CD4-positive, alpha-beta T cell treated with Interferon gamma for 1 hour (primary cell): ENCODE measurements at regions not wholly inside any gene's neighbourhood (a gene's known extent, or its start where the extent isn't known, plus 50 kb on each side); places are given as distances from the start of the nearest gene placed in this dataset.

Experiments
- DNase-seq: peaks from one replicate; pipeline ENCODE4 v3.0.0-alpha.2; 2020

DNA sequence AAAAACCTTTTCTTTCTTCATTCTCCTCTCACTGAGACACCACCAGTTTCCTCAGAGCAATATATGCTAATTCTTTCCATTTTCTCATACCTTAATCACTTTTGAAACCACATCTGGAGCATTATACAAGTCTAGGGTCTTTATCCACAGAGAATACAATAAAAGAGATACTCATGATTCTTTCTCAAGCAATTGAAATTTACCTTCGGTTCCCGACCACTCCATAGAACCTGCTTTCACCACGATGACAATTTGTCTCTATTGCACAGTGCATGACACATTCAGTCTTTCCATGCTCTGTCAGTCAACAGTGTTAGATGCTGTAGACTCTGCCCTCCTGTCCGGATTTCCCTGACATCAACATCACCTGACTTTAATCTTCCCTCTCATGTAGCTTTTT is 409.3 kb upstream of the NWD2 start:
- DNase-seq, result no peak

DNA sequence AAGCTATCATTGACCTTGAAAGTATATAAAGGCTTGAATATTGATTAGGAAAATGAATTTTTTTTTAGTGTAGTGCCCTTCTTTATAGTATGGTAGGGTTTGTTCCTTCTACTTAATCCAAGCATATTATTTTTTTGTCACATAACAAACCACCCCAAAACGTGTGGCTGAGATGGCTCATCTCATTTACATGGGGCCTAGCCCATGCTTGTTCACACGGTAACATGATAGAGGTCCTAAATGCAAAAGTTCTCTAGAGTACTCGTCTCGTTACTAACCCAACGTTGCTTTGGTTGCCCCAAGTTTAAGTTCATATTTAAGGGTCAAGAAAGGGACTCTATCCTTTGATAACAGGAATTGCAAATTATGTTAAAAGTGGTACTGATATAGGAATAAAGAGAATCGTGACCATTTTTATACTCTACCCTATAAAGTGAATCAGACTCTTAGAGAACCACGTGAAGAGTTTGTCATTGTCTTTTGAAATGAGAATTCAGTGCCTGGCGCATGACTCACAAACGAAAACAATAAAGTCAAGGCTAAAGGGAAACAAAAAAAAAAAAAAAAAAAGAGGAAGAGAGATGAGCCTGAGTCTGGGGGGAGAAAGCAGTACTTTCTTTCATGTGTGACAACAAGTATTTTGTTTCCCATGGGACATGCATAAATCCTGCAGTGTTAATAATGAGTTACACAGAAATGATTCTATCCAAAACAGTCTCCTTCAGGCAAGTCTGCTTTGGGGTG is 402.8 kb upstream of the NWD2 start:
- no peak for DNase-seq

DNA sequence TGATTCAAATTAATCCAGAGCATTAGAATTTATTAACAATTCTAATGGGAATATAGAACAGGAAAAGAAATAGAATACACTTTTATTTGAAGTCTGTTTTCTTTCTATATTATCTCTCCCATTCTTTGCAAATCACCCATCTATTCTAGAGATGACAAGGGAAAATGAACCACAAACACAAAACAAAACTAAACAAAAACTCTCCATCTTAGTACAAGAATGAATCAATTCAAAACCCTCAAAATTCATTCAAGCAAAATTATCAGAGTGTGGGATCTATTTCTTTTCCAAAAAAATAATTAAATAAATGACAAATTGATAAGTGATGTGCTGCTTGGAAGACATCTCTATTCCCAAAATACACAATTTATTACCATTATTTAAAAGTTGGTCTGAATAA is 400.1 kb upstream of the NWD2 start:
- no peak for DNase-seq

DNA sequence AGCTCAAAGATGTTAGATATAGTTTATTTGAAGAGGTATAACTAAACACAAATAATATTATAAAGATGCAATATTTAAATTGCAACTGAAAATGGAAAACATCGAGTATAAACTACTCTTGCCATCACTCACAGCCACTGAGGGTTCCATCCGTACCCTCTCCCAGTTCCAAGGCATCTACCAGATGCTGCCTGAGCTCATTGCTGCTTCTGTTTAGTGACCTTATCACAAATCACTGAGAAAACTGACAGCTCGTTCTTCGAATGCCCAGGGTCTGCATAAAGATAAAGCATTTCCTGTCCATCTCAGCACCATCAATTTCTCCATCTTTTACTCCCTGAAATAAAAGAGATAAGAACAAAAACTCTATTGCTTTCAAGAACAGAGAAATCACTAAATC is 391.7 kb upstream of the NWD2 start:
- DNase-seq, result no peak

DNA sequence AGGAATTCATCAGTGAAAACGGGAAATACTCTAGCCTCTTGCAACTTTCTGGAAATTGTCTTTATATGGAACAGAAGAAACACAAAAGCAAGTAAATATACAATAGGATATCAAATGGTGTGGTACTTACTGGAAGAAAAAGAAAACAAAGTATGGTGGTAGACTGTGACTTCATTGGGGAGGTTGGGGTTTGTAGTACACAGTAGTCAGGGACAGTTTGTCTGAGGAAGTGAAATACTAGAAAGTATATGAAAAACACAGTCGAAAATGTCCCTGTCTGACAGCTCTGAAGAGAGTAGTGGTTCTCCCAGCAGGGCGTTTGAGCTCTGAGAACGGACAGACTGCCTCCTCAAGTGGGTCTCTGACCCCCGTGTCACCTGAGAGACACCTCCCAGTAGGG is 390.0 kb upstream of the NWD2 start:
- no peak for DNase-seq

DNA sequence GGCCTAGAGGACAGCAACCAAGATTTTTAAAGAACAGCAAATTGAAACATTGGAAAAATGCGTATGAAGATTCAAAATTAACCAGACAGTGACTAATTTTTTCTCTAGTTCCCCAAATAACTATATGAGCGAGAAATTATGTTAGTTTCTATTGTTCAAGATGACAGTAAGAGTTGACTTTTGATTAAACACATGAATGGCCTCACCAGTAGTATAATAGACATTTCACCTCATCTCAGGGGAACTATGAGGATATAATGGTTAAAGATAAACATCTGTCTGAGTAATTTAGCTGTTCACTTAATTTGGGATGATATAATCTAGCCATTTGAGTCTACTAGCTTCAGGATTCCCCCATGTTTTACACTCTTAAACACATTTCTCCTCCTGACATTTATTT is 380.9 kb upstream of the NWD2 start:
- no peak for DNase-seq

DNA sequence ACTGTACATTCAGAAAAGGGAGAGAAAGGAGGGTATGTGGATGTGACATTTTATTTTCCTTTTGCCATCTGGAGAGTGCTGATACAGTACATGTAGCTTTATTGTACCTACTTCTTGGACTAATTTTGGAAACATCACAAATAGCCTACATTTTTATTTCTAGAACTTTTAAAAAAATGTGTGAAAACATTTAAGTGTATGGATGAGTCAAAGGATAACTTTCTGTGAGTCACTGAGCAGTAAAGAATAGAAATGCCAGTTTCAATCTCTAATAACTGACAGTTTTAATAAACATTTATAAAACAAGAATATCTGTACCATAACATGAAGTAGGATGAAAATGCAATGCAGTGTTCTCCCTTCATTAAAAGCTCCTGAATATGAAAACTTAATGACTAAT is 374.4 kb upstream of the NWD2 start:
- no peak for DNase-seq

DNA sequence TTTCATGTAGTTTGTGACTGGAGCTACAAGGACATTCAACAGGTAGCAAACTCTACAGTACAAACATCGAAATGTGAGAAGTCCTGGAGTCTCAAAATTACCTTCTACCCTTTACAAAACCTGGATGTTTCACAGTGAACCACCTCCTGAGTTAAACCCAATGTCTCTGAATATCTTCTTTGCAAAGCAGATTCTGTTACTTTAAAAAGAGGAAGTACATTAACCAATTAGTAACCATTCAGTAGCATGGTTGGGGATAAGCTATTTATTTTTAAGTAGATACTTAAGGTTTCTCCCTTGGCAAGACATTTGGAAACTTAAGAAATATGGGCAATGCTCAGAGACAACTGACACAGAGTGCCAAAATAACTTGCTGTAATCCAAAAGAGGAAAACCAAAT is 371.9 kb upstream of the NWD2 start:
- DNase-seq, result no peak

DNA sequence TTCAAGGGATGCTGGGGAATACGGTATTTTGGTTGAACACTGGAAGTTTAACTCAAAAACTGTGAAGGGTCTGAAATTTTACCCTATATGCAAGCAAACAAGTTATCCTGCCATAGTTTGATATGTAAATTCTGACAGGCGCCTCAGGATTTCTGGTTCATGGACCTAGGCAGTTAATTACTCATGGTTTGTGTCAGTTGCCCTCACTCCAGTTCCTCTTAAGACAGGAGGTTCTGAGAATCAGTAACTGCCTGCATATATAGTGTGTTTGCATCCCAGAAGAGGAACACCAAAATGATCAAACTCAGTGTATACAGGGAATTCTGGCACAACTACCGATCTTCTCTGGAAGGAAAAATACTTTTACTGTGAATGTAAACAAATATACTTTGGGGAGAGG is 360.4 kb upstream of the NWD2 start:
- DNase-seq, result no peak

DNA sequence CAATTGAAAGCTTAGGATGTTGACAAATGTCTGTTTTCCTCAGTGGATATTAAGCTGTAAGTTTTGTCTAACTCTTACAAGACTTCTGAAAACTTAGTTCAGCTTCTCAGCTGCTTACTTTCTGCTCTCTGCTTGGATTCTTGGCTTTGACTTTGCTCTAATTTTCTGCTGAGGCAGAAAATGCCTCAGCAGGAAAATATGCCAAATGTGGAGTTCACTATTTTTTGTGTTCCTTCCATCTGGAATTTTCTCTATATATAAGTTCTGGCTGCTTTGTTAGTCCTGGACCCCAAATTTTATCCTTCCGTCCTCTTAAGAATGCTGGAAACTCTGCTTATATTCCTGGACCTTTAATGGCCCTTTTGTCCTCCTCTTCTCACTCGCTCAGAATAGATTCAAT is 352.6 kb upstream of the NWD2 start:
- DNase-seq, result no peak

DNA sequence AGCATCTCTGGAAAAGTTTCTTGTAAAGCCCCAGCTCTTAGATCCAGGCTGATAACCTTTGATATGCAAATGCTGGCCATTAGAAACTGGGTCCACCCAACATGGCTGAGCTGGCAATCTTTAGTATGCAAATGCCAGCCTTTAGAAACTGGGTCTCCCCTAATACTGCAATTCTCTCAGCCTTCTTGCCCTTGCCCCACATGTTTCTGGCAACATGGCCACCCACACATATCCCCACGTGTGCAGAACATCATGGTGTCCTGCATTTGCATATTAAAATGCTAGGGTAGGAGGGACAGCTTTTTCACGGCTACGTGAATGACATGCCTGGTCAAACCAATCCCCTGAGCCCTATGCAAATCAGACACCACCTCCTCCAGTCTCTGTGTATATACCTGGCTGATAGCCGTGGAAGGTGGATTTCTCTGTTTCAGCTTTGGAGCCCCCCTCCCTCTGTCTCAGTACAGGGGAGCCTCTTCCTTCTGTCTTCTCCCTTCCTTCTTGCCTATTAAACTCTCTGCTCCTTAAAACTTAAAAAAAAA is 344.0 kb upstream of the NWD2 start:
- DNase-seq, result no peak

DNA sequence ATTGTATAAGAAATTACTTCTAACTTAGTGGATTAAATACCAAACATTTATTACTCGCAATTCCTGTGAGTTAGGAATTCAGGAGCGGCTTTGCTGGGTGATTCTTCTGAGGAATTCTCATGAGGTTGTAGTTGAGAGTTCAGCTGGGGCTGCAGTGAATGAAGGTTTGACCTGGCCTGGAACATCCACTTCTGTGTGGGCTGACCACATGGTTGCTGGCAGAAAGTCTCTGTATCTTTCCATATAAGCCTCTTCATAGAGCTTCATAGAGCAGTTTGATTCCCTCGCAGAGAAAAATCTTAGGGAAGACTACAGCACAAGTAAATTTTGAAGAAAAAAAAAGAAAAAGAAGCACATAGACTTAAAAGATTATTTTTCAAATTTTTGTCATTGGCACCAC is 339.7 kb upstream of the NWD2 start:
- DNase-seq, result no peak

DNA sequence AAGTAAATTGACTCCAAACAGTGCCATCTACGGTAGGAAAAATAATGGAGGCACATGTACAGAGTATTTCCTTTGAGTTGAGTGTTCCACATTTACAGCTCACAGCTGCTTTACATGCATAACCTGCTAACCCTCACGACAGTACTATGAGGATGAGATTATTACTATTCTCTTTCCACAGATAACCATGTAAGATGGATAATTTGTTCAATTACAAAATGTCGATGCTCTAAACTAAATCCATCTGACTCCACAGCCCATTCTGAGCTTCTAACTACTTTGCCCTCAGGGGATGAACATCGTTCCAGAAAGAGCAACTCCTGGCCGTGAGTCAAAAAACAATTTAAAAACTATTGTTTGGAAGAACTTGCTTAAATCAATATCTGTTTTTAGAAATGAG is 330.4 kb upstream of the NWD2 start:
- DNase-seq, result no peak

DNA sequence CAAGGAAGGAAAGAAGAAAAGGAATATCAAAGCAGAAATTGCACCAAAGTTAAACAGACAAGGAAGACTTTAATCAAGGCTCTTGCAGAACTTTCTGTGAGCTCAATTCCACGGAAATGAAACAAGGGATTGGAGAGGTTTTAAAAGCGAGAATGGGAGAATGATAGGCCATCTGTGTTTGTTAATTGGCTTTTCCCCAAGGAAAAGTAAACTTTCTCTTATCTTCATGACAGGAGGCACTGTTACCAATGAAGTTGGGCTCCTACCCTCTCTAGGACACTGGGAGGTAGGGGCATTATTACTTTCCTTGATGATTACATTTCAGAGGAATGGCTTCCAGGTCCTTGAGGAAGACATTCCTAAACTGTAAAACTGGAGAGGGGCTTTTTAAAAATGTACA is 328.8 kb upstream of the NWD2 start:
- no peak for DNase-seq

DNA sequence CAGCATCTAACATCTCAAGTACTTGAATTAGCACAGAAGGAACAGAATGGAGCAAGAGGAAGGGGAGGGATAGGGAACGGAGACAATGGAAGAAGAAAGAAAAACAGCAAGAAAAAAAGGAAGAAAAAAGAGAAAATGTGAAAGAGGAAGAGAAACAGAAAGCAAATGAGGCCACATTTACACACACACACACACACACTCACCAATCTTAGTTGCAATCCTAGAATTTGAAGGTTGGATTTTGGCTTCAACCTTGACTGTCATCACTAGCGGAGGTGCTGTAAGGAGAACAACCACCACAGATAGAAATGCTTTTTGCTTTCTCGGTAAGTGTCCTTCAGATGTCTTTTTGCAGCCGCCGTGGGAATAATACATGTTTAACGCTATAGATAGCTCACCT is 327.1 kb upstream of the NWD2 start:
- DNase-seq, result no peak

DNA sequence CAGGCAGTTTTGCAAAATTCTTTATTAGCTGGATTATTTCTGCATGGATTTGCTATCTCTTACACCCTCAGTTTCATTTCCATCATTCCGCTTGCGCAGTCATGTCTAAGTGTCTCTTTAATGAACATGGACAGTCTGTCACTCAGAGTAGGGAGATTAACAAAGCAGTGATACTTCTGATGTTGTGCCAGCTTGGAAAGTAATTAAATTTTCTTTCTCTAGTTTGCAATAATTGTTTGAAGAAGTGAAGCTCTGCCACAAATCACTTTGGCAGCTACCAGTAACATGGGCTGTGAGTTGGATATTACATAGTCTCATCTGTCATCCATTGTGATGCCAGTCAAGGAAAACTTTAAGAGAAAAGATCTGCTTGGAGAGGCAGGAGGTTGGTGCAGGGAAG is 324.8 kb upstream of the NWD2 start:
- no peak for DNase-seq

DNA sequence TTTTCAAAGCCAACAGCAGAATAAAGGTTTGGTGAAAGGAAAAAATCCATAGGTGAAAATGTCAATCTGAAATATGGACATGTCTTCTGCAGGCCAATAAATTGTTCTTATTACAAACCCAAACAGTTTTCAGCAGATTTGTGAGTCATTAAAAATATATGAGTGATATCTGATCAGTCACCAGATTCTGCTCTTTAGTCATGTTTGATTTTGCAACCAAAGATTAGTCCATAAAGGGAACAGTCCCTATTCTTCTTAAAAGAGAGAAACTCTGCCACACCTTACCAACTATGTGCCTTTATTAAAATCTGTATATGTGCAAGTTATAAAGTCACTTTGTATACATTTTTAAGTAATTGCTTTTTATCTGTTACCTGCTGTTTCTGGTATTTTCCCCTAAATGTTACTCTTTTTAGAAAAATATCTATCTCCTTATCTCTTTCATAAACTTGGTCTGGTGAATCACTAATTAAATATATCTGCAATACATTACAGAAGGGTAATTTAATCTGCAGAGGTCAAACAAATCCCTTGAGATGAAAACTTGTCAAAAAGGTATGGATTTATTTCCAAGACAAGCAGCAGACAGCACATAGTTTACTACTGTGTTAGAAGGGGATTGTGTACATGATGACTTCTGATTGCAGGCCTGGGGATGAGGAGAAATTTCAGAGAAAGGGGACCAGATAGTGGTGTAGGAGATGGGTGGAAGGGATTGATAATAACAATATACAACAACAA is 322.9 kb upstream of the NWD2 start:
- DNase-seq, result no peak

DNA sequence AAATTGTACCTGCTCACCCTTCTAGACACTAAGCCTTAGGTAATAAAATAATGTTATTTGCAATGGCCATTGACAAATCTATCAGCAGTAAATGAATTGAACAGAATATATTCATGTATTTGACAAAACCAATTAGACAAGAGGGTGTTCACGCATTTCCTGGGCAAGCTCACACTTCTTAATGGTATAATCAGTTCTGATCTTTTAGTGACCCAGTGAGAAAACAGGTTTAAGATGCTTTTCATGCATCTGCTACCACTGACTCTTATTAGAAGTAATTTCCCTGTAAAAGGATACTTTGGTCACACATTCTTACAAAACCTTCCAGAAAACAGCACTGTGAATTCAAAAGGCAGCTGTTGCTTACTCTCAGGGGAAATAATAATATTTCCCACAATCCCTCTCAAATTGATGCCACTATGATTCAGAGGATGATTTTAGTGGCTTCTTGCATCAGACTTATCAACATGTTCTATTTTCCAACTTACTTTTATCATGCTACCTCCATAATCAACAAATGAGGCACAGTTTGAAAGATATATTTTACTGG is 313.9 kb upstream of the NWD2 start:
- no peak for DNase-seq

DNA sequence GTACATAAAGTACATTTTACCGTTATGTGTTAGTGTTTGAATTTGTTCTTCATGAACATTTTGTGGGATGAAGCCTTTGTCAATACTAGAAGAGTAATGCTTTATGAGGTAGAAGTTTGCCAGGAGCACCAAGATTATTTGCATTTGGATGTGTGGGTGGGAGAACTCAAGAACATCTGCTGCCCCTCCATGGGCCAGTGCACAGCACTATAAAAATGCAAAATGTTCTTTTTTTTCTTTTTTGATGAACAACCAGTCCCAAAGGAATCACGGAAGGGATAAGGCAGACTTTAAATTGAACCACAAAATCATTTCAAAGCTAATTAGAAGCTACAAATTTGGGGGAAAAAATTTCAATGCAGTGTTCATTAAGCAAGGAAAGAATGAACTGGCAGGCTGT is 300.3 kb upstream of the NWD2 start:
- no peak for DNase-seq

DNA sequence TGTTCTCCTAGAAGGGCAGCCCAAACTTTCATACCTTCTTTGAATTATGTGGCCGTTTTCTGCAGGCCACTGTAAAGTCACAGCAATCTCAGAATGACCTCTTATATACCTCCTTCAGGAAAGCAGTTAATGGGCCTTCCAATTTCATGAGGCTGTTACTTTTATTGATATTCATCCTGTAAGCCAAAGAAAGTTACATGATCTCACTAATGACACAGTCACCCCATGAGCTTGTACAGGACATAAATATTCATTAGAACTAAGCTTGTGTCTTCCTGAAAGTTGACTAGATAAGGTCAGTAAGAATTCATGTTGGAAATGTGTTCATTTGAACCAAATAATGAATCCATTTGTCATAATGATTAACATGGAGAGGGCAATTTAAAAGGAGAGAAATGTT is 283.1 kb upstream of the NWD2 start:
- DNase-seq, result no peak

DNA sequence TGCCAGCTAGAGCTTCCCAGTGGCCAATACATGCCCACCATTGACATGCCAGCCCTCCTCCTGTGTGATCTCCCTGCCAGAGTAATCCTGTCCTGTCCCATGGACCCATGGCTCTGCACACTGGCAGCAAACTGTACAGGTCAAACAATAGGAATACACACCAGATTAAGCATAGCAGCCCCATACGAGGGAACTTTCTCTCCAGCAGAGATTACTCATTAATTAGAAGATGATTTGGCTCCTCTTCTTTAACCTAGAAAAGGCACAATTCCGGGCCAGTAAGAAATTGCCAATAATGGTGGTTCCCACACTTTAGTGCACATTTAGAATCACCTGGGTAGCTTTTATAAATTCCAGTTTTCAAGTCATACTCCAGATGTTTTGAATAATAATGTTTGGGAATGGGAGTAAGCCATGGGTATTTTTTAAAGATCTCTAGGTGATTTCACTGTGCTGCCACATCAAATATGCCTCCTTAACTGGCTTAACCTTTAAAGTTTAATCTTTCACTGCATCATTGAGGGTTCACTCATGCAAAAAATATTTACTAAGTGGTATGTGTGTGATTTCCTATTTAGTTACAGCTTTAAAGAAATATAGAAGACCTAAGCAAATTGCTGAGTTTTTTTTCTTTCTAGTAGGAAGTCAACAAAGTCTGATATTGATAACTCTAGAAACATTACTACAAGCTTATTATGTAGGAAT is 277.6 kb upstream of the NWD2 start:
- DNase-seq, result no peak

DNA sequence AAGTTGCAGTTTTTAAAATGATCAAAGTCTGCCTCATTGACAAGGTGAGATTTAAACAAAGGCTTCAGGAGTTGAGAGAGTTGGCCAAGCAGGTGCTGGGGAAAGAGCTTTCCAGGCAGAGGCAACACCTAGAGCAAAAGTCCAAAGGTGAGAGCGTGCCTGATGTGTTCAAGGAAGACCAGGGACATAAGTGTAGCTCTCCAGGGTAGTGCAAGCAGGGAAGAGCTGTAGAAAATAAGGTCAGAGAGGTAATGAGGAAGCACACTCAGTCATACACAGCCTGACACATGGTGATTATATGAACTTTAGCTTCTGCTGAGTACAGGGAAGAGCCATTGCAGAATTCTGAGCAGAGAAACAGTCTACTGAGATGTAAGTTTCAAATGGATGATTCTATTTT is 265.0 kb upstream of the NWD2 start:
- no peak for DNase-seq

DNA sequence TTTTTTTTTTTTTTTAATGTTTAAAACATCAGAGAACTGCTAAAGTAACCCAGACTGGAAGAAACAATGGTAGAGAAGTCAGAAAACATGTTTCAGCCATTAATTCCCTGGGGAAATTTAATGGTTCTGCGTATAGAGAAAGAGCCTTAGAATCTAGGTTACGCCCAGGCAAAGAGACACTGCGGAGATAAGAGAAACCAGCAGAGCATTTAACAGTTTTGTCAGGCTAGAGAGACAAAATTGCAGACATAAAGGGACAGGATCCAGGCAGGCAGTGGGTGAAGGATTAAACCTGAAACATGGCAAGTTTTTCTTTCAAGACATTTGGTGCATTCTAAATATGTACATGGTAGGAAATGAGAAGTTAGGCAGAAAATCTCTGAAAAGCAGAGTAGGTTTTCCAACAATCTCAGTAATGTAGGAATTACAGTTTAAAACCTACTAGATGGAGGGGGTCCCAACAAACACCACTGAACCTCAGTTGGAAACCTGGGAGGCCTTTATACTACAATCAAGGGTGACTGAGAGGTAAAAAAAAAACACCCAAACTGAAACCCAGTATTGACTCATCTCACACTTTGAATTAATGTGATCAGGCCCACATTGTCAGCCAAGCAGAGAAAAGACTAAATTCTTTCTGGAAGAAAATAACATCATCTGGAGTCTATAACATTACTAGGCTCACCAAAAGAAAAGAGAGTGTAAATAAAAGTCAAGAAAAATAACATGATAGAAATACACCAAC is 254.2 kb upstream of the NWD2 start:
- DNase-seq, result no peak
